Common myeloid progenitor, CD34-positive (primary cell): ENCODE measurements at regions not wholly inside any gene's neighbourhood (a gene's known extent, or its start where the extent isn't known, plus 50 kb on each side); places are given as distances from the start of the nearest gene placed in this dataset.
A peak's percentile ranks its signal among the peaks of the same experiment; 100 is the strongest.
"Not testable (repeated sequence)": the region's sequence is repeated elsewhere in the genome, so short reads cannot be mapped to it uniquely, and the experiment has no call there.

Experiments used
- CTCF ChIA-PET: fragments of 350-600 bp; sonication (Branson Sonifier 250); formaldehyde crosslinking; loops from one replicate; lab custom pipeline; 2021; ENCODE audit warnings: antibody characterized with exemption; lab: Charles Lee
- POLR2A ChIA-PET: fragments of 350-600 bp; sonication (Branson Sonifier 250); formaldehyde crosslinking; loops from one replicate; lab custom pipeline; 2021; ENCODE audit warnings: antibody characterized with exemption; lab: Charles Lee
- DNase-seq, 3 donors: peaks; one replicate each; pipeline versions ENCODE4 v3.0.0 to v3.0.0-alpha.2; 2013
- H3K27ac ChIP-seq, 2 experiments: 1 replicate in 1 of 2; 2 replicates in 1 of 2; pipeline ENCODE4 v1.7.0; 2013; ENCODE audit warnings: inconsistent platforms in 2 of 2, low read length in 2 of 2, mild to moderate bottlenecking in 2 of 2, low read depth in 1 of 2, moderate library complexity in 1 of 2; ENCODE audit not compliant: severe bottlenecking in 2 of 2, insufficient read depth in 1 of 2, poor library complexity in 1 of 2
- H3K27me3 ChIP-seq, 5 experiments: replicated peaks in 2 of 5; 1 replicate in 3 of 5; 2 replicates in 2 of 5; pipeline versions ENCODE4 v1.6.1 to v1.7.0; 2013; ENCODE audit warnings: low read length in 4 of 5, mild to moderate bottlenecking in 2 of 5, moderate library complexity in 2 of 5, inconsistent platforms in 1 of 5; ENCODE audit not compliant: insufficient read depth in 5 of 5, control insufficient read depth in 4 of 5
- H3K36me3 ChIP-seq, 4 experiments: 1 replicate in 2 of 4; 2 replicates in 2 of 4; pipeline versions ENCODE4 v1.6.1 to v1.7.0; 2013; ENCODE audit warnings: low read length in 3 of 4, control low read depth in 1 of 4, mild to moderate bottlenecking in 1 of 4; ENCODE audit not compliant: control insufficient read depth in 4 of 4, insufficient read depth in 4 of 4
- H3K4me1 ChIP-seq, 4 experiments: 1 replicate in 3 of 4; 2 replicates in 1 of 4; pipeline versions ENCODE4 v1.6.1 to v1.7.1; 2013; ENCODE audit warnings: low read length in 3 of 4, mild to moderate bottlenecking in 3 of 4, control low read depth in 1 of 4, inconsistent platforms in 1 of 4, moderate library complexity in 1 of 4; ENCODE audit not compliant: control insufficient read depth in 4 of 4, insufficient read depth in 4 of 4; ENCODE audit errors: control extremely low read depth in 1 of 4
- H3K4me3 ChIP-seq, 7 experiments: 1 replicate in 4 of 7; 2 replicates in 3 of 7; pipeline versions ENCODE4 v1.5.1 to v1.7.0; 2013; ENCODE audit warnings: mild to moderate bottlenecking in 7 of 7, low read length in 6 of 7, moderate library complexity in 6 of 7, inconsistent platforms in 2 of 7, low read depth in 2 of 7, control low read depth in 1 of 7; ENCODE audit not compliant: insufficient read depth in 4 of 7, control insufficient read depth in 1 of 7; ENCODE audit errors: extremely low read depth in 1 of 7
- H3K9me3 ChIP-seq, 5 experiments: 1 replicate in 4 of 5; 2 replicates in 1 of 5; pipeline versions ENCODE4 v1.6.1 to v1.7.1; 2013; ENCODE audit warnings: low read length in 4 of 5, mild to moderate bottlenecking in 2 of 5, inconsistent platforms in 1 of 5, low read depth in 1 of 5, moderate library complexity in 1 of 5; ENCODE audit not compliant: control insufficient read depth in 4 of 5, insufficient read depth in 2 of 5; ENCODE audit errors: control extremely low read depth in 1 of 5
- WGBS: methylation state at CpG from one replicate; pipeline ENCODE4 v1.1.5; 2013; ENCODE audit not compliant: insufficient coverage; 5-methylcytosine and 5-hydroxymethylcytosine counted together

DNA sequence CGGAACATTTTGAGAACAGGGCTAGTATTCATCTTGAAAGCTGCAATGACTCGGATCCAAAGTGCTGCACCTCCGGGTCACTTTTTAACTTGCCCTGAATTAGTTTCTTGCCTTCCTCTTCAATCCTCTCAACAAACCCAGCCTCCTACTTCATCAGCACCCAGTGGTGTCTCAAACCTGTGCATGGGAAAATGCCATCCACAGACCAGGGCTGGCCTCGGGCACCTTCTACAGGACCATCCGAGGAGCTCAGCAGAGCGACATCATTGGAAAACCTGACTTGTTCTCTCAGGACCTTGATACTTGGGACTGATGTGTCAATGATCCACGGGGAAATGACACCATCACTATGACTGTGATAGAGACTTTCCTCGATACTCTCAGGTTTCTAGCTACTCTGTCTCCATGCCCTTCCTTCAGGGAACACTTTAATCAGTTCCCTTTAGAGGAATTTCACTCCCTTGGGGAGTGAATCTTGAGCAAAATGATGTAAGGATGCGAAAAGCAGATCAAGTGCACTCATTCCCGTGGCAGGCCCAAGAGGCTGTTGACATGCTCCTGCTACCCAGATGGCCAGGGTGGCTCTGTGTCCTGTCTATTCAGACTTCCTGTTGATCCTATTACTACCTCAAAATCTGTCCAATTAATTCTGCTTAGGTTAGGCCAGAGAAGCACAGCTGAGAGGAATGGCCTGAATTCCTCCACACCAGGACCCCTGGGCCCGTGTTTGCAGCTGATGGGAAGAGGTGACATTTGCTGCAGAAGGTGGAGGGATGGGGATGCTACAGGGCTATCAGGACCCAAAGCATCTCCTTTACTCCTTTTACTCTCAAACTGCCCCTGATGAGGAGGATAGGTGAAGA is 96.5 kb upstream of the SLC25A48 start:
- POLR2A ChIA-PET = interaction anchor here (0.6 kb wide), 1 partner anchor 28 kb away, joined by 3 read pairs; no protein-coding TSS in a partner anchor
- Histone ChIP-seq H3K9me3 (no peaks in the 10 kb centered on the region), H3K4me1 (no peaks in the 10 kb centered on the region), H3K4me3 (no peak overlapping the region), H3K36me3 (no peaks in the 10 kb centered on the region), H3K27me3 (peaks cover 0 to 3% (median 0%) of the 10 kb centered on the region in 5 experiments), H3K27ac (no peak overlapping the region)
- CTCF ChIA-PET = interaction anchor here (0.7 kb wide), 1 partner anchor 93 kb away, joined by 3 read pairs; no protein-coding TSS in a partner anchor
- DNase-seq = no peak
- 99% methylated on average over 10 of the region's 11 CpGs for WGBS

DNA sequence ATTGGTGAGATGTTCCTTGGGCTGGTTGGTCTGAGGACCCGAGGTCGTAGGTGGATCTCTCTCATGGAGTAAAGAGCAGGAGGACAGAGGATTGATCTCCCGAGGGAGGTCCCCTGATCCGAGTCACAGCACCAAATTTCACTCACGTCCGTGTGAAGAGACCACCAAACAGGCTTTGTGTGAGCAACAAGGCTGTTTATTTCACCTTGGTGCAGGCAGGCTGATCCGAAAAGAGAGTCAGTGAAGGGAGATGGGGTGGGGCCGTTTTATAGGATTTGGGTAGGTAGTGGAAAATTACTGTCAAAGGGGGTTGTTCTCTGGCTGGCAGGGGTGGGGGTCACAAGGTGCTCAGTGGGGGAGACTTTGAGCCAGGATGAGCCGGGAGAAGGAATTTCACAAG is 97.5 kb upstream of the SLC25A48 start:
- WGBS = 80% methylated on average over 8 of the region's 9 CpGs
- H3K27me3 ChIP-seq, H3K4me3 ChIP-seq, H3K27ac ChIP-seq, DNase-seq, H3K4me1 ChIP-seq, H3K9me3 ChIP-seq, CTCF ChIA-PET, POLR2A ChIA-PET, H3K36me3 ChIP-seq: not testable (repeated sequence)

- CTCF ChIA-PET = interaction anchor here (0.6 to 1.1 kb wide), 2 partner anchors 8 to 169 kb away, joined by 3 read pairs; no protein-coding TSS in a partner anchor
- no peak for DNase-seq
- no peaks in the 10 kb centered on the region for H3K4me1 ChIP-seq
- no peak overlapping the region for H3K4me3 ChIP-seq
- POLR2A ChIA-PET = no interaction called here
- no peaks in the 10 kb centered on the region for H3K9me3 ChIP-seq
- H3K36me3 ChIP-seq = no peaks in the 10 kb centered on the region
- WGBS = 94% methylated on average over 5 of the region's 6 CpGs
- no peak overlapping the region for H3K27ac ChIP-seq
- peaks cover 0 to 3% (median 0%) of the 10 kb centered on the region in 5 experiments for H3K27me3 ChIP-seq
These were observed 98.6 kb upstream of the SLC25A48 start for GRCh38 chr5:135735831-135736230.

DNA sequence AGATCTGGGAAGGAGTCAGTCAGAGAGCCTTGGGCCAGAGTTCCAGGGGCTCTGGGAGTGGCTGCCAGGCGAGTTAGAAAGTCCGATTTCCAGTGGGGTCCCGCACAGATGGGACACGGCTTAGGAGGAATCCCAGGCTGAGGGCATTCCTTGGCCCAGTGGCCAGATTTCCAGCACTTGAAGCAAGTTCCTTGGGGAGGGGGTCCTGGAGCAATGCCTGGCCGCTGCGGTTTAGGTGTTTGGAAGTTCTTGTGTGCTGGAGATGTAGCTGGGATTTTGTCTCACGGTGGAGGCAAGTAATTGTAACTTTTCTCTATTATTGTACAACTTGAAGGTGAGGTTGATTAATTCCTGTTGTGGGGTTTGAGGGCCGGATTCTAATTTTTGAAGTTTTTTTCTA is 99.5 kb upstream of the SLC25A48 start:
- not testable (repeated sequence) for H3K4me1 ChIP-seq

DNA sequence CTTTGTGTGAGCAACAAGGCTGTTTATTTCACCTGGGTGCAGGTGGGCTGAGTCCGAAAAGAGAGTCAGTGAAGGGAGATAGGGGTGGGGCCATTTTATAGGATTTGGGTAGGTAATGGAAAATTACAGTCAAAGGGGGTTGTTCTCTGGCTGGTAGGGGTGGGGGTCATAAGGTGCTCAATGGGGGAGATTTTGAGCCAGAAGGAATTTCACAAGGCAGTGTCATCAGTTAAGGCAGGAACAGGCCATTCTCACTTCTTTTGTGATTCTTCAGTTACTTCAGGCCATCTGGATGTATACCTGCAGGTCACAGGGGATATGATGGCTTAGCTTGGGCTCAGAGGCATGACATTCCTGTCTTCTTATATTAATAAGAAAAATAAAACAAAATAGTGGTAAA is 103.4 kb upstream of the SLC25A48 start:
- POLR2A ChIA-PET, H3K4me1 ChIP-seq, H3K36me3 ChIP-seq, H3K27ac ChIP-seq, H3K4me3 ChIP-seq, DNase-seq, H3K9me3 ChIP-seq, H3K27me3 ChIP-seq: not testable (repeated sequence)
- no CpG with 5 or more reads among the region's 1 CpG for WGBS
- CTCF ChIA-PET = interaction anchor here (1.8 to 2.1 kb wide), 2 partner anchors 175 to 179 kb away, joined by 3 to 5 read pairs; no protein-coding TSS in a partner anchor

More for the DNA sequence above, 99.5 kb upstream of the SLC25A48 start:
- POLR2A ChIA-PET, H3K27ac ChIP-seq, H3K9me3 ChIP-seq, H3K27me3 ChIP-seq, DNase-seq, H3K4me3 ChIP-seq, H3K36me3 ChIP-seq: not testable (repeated sequence)
- CTCF ChIA-PET = interaction anchor here (1.1 kb wide), 1 partner anchor 169 kb away, joined by 3 read pairs; no protein-coding TSS in a partner anchor
- 93% methylated on average over 5 of the region's 8 CpGs for WGBS

DNA sequence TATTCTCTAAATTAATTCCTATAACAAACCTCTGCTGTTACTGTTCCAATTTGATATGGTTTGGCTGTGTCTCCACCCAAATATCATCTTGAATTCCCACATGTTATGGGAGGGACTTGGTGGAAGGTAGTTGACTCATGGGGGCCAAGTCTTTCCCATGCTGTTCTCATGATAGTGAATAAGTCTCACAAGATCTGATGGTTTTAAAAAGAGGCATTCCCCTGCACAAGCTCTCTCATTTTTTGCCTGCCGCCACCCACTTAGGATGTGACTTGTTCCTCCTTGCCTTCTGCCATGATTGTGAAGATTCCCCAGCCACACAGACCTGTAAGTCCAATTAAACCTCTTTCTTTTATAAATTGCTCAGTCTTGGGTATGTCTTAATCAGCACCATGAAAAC is 104.3 kb upstream of the SLC25A48 start:
- H3K9me3 ChIP-seq, H3K4me3 ChIP-seq, H3K27ac ChIP-seq, H3K27me3 ChIP-seq, DNase-seq, POLR2A ChIA-PET, H3K36me3 ChIP-seq, H3K4me1 ChIP-seq: not testable (repeated sequence)
- 100% methylated on average over 1 of the region's 1 CpG for WGBS
- CTCF ChIA-PET = interaction anchor here (0.7 to 2.8 kb wide), 11 partner anchors 83 to 272 kb away, joined by 3 to 18 read pairs (median 5); no protein-coding TSS in a partner anchor

DNA sequence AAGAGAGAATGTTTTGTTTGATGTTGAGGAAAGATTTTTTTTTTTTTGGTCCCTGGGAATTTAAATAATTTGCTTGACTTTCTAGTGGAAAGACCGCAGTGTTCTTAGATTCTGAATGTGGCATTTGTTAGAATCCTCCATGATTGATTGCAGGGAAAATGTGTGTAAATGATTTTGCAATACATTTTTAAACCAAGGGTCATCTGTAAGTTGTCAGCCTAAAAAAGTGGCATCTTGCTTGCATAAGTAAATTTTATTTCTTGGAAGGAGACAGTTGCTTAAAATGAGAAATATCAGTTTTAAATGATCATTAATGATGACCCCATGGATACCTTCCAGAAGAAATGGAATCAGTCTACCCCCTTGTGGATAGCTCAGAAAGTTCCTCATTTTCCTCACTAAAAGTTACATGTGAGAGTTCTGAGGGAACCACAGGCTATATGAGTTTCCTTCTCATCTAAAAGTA is 105.1 kb upstream of the SLC25A48 start:
- Histone ChIP-seq H3K4me1 (no peaks in the 10 kb centered on the region), H3K4me3 (no peak overlapping the region), H3K27ac (no peak overlapping the region), H3K27me3 (peaks cover 0 to 1% (median 0%) of the 10 kb centered on the region in 5 experiments), H3K36me3 (no peaks in the 10 kb centered on the region), H3K9me3 (no peaks in the 10 kb centered on the region)
- DNase-seq = peak; percentile 13 to 38 (median 35)
- ChIA-PET CTCF (interaction anchor here (0.7 to 2.8 kb wide), 17 partner anchors 10 to 271 kb away, joined by 3 to 18 read pairs (median 5); no protein-coding TSS in a partner anchor), POLR2A (no interaction called here)
- WGBS = 83% methylated on average over 1 of the region's 1 CpG
